Mammary epithelial cell (primary cell): ENCODE measurements at regions not wholly inside any gene's neighbourhood (a gene's known extent, or its start where the extent isn't known, plus 50 kb on each side); places are given as distances from the start of the nearest gene placed in this dataset.

Experiments
- EZH2 ChIP-seq: IDR thresholded peaks from 2 replicates; pipeline ENCODE4 v1.6.1; 2012; ENCODE audit warnings: low read length, inconsistent platforms, borderline replicate concordance
- TF ChIP-seq, protein P1 (sequence below), 2 donors: IDR thresholded peaks in 1 of 2; conservative IDR thresholded peaks in 1 of 2; 2 replicates each; pipeline ENCODE4 v1.5.1; 2011 to 2012; ENCODE audit warnings: inconsistent platforms in 2 of 2, low read length in 2 of 2, mild to moderate bottlenecking in 2 of 2, control low read depth in 1 of 2, low read depth in 1 of 2; ENCODE audit not compliant: insufficient read depth in 1 of 2; ENCODE audit errors: extremely low read depth in 1 of 2

DNA sequence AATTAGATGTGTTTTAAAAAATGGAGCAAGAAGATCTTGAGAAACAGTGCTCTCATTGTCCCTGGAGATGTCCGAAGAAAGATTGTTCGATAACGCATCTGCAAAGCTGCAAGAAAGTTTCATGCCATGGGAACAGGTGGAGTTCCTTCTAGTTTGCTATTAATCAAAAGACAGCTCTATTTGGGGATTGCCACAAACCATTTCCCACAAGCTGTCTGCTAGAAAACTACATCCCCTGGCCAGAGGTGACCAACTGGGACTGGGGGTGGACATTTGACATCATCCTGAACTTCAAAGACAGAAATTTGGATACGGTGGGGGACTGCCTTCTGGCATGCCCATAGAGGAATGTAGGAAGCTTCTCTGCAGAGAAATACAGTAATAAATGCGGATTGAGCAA lies 50.8 kb upstream of the OSMR start:
- TF ChIP-seq, protein P1, sequence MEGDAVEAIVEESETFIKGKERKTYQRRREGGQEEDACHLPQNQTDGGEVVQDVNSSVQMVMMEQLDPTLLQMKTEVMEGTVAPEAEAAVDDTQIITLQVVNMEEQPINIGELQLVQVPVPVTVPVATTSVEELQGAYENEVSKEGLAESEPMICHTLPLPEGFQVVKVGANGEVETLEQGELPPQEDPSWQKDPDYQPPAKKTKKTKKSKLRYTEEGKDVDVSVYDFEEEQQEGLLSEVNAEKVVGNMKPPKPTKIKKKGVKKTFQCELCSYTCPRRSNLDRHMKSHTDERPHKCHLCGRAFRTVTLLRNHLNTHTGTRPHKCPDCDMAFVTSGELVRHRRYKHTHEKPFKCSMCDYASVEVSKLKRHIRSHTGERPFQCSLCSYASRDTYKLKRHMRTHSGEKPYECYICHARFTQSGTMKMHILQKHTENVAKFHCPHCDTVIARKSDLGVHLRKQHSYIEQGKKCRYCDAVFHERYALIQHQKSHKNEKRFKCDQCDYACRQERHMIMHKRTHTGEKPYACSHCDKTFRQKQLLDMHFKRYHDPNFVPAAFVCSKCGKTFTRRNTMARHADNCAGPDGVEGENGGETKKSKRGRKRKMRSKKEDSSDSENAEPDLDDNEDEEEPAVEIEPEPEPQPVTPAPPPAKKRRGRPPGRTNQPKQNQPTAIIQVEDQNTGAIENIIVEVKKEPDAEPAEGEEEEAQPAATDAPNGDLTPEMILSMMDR (conservative IDR thresholded peaks at IDR 0.05 in 1 of 2, IDR thresholded peaks at IDR 0.05 in 1 of 2; ENCODE audit: extremely low read depth in 1 of 2, insufficient read depth in 1 of 2, low read depth in 1 of 2, low read length in 2 of 2), result no peak
- no peak for TF ChIP-seq EZH2
